Esophagus squamous epithelium (tissue), 4 donors: ENCODE measurements at regions not wholly inside any gene's neighbourhood (a gene's known extent, or its start where the extent isn't known, plus 50 kb on each side); places are given as distances from the start of the nearest gene placed in this dataset.

Experiments used
- POLR2A ChIP-seq, 4 donors: fragments of 450-650 bp; IDR thresholded peaks; one replicate each; pipeline ENCODE4 v1.6.1; 2017; ENCODE audit warnings: antibody characterized with exemption in 4 of 4, mild to moderate bottlenecking in 4 of 4, moderate library complexity in 3 of 4
- TF ChIP-seq, protein P1 (sequence below), 6 experiments: fragments of 450-650 bp in 4 of 6; fragments of 200-600 bp in 2 of 6; sonication (generic) in 2 of 6; IDR thresholded peaks; one replicate each; pipeline ENCODE4 v1.5.1; 2016 to 2019; ENCODE audit warnings: antibody characterized with exemption in 6 of 6, mild to moderate bottlenecking in 4 of 6, moderate library complexity in 4 of 6

DNA sequence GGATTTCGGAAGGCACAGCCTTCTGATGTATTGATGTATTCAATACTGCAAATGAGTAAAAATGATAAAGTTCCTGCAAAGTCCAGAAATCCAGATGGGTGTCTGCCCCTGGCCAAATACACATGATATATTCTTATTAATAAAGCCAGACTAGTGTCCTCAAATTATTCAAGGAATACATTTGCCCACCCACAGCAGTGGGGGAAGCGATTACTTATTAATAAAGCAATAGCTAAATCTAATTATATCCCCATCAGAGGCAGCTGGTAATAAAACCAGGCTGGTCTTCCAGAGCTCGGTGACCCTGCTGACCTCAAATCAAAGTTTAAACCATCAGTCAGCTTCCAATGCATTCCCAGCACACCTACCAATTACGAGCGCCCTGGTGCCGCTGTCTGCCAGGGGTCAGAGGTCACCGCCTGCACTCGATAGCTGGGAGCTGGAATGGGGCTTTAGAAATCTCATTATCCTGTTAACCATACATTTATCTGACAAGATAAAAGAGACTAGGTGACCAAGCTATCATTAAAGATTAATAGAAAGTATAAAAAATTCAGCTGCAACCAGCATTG, 330.3 kb downstream of the UACA start:
- TF ChIP-seq, protein P1, sequence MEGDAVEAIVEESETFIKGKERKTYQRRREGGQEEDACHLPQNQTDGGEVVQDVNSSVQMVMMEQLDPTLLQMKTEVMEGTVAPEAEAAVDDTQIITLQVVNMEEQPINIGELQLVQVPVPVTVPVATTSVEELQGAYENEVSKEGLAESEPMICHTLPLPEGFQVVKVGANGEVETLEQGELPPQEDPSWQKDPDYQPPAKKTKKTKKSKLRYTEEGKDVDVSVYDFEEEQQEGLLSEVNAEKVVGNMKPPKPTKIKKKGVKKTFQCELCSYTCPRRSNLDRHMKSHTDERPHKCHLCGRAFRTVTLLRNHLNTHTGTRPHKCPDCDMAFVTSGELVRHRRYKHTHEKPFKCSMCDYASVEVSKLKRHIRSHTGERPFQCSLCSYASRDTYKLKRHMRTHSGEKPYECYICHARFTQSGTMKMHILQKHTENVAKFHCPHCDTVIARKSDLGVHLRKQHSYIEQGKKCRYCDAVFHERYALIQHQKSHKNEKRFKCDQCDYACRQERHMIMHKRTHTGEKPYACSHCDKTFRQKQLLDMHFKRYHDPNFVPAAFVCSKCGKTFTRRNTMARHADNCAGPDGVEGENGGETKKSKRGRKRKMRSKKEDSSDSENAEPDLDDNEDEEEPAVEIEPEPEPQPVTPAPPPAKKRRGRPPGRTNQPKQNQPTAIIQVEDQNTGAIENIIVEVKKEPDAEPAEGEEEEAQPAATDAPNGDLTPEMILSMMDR (IDR thresholded peaks at IDR 0.05), result no peak
- TF ChIP-seq POLR2A (IDR thresholded peaks at IDR 0.05), result no peak
